T-helper 22 cell (primary cell): ENCODE measurements at regions not wholly inside any gene's neighbourhood (a gene's known extent, or its start where the extent isn't known, plus 50 kb on each side); places are given as distances from the start of the nearest gene placed in this dataset.
"Not testable (repeated sequence)": the region's sequence is repeated elsewhere in the genome, so short reads cannot be mapped to it uniquely, and the experiment has no call there.

ENCODE experiments used
- DNase-seq: peaks from one replicate; pipeline ENCODE4 v3.0.0-alpha.2; 2020; ENCODE audit warnings: low read depth

GRCh38 chr12:127957001-127957660, 309.8 kb upstream of the TMEM132C start:
- no peak for DNase-seq

DNA sequence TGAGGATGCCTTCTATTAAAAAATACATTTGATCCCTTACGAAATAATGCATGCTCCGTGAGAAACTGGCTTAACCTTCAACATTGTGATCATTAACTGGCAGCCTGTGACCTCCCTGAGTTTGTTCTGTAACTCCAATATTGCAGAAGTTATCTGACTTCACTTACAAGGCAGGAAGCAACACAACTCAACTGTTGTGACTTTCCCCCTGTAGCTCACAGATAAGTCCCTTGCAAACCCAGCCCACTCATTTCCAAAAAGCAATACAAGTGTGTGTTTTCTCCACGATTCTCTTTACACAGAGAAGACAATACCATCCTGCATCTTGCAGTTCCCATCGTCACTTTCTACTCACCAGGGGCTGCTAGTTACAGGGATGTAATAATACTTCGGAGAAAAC, 304.7 kb upstream of the TMEM132C start:
- DNase-seq = no peak

GRCh38 chr12:127963933-127964332, 303.0 kb upstream of the TMEM132C start:
- DNase-seq = no peak

DNA sequence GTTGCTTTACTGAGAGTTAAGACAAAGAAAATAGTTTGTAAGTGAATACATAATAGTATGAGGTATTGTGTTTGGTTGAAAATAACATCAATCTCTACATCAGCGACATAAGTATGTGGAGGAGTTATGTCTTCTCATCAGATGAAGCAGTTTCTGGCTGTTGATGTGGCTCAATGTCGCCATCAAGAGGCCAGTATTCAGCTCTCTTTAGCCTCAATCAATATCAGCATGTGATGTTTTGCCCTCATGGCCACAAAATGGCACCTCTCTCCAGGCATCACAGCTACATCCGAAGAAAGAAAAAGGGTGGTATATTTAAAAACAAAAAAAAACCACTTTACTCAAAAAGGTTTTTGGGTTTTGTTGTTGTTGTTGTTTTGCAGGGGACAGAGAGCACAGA, 302.3 kb upstream of the TMEM132C start:
- no peak for DNase-seq

DNA sequence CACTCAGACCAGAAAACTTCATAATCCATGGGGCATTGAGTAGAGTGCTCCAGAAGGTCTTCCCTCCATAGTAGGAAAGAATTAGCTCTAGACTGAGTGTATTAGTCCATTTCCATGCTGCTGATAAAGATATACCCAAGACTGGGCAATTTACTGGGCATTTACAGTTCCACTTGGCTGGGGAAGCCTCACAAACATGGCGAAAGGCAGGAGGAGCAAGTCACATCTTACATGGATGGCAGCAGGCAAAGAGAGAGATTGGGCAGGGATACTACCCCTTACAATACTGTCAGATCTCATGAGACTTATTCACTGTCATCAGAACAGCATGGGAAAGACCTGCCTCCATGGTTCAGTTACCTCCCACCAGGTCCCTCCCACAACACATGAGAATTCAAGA, 300.6 kb upstream of the TMEM132C start:
- no peak for DNase-seq

GRCh38 chr12:127970491-127970890, 296.5 kb upstream of the TMEM132C start:
- no peak for DNase-seq

DNA sequence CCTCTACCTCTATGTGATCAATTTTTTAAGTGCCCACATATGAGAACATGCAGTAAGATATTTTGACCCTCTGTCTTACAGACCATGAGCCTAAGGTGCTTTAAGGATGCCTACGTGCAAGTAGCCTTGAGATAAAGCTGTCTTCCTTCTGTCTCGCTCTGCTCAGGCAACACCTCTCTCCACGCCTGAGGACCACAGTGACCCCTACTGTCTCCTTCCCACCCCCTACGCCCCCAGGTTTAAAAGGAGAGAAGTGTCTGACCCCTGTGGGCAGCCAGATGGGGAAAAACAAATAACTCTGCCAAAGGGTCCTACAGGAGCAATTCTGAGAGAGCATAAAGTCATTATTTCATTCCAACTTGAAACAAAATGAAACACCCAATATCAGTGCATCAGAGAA, 286.4 kb upstream of the TMEM132C start:
- no peak for DNase-seq

- DNase-seq = no peak
Observed at GRCh38 chr12:127981875-127982274, 285.1 kb upstream of the TMEM132C start.

GRCh38 chr12:127983213-127983791, 283.7 kb upstream of the TMEM132C start:
- not testable (repeated sequence) for DNase-seq

DNA sequence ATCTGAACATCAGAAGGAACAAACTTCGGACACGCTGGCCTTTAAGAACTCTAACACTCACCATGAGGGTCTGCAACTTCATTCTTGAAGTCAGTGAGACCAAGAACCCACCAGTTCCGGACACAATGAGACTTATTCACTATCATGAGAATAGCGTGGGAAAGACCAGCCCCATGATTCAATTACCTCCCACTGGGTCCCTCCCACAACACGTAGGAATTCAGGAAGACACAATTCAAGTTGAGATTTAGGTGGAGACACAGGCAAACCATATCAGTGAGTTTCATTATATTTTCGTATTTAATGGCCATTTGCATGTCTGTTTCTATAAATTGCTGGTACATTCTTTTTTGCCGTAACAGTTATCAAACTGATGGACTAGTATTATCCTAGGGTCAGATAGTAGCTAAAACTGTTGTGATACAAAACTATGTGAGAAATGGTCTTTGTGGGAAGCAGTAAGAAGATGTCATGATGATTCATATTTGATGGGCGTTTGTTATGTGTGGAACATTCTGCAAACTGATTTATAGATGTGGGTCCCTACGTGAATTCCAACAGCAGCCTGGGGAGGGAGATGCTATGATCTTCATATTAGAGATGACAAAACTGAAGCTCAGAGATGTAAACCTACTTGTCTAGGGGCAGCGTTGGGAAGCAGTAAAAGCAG, 282.4 kb upstream of the TMEM132C start:
- no peak for DNase-seq

- no peak for DNase-seq
Observed at GRCh38 chr12:127987199-127987901, 279.6 kb upstream of the TMEM132C start.

DNA sequence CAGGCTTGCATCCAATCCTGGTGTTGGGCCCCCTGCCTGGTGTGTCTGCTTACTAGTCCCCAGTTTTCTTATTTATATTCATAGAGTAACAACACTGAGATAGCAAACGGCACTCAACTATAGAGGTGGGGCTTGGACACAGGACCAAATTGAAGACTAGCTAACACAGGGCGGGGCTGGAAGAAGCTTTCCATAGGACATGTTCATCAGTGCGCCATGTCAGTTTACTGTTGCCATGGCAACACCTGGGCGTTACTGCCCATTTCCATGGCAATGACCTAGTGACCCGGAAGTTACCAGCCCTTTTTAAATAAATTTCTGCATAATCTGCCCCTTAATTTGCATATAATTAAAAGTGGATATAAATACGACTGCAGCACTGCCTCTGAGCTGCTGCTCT, 275.5 kb upstream of the TMEM132C start:
- no peak for DNase-seq

DNA sequence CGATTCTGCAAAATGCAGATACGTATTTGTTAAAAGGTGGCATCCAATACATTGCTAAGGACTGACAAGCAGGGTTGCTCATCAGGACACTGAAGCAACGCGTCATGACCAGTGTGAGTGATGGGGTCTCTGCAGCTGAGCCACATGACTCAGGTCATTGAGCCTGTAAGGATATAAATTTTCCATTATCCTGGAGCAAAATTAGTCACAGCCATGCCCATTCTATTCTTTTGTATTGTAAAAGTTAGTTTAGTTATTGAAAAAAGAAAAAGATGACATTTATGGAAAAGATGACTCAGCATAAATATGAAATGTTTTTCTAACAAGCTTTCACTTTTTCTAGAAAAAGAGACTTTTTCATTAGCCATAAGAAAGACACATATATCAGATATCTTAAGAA, 268.0 kb upstream of the TMEM132C start:
- no peak for DNase-seq

- DNase-seq = no peak
Observed at GRCh38 chr12:128004383-128004938, 262.5 kb upstream of the TMEM132C start.

- no peak for DNase-seq
Observed at GRCh38 chr12:128007250-128007649, 259.7 kb upstream of the TMEM132C start.

GRCh38 chr12:128008341-128008740, 258.6 kb upstream of the TMEM132C start:
- DNase-seq = no peak

DNA sequence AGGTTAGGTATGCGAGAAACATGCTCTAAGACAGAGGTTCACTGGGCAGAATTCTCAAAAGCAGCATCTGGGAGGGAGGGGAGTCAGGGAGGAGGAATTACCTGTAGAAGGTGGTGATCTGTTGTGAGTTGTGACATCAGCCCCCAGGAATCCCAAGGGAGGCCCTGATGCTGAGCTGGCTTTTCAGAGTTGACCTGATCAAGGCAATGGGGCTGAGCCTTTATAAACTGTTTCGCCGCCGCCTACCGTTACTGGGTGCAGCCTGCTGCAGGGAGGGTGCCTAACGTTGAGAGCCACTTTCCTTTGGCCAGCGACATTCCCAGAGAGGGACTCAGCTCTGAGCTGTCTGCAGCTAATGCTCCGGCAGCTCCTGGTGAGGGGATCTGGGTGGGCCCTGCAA, 257.9 kb upstream of the TMEM132C start:
- no peak for DNase-seq

DNA sequence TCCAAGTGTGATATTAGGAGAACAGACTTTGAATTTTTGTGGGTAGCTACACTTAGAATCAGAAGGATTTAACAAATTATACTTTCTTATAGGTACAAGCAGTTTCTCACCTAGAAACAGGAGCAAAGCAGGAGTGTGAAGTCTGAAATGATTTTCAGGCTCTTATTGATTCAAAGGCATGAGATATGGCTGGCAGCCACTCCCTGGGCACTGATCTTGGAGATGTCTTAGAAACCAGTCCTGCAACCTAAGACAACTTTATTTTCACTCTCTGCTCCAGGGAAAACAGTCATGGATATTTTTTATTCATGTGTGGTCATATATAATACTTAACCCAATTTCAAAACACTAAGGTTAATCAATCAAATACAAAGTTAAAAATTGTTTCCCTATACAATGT, 254.9 kb upstream of the TMEM132C start:
- DNase-seq = no peak

- no peak for DNase-seq
Observed at GRCh38 chr12:128015276-128015675, 251.7 kb upstream of the TMEM132C start.

DNA sequence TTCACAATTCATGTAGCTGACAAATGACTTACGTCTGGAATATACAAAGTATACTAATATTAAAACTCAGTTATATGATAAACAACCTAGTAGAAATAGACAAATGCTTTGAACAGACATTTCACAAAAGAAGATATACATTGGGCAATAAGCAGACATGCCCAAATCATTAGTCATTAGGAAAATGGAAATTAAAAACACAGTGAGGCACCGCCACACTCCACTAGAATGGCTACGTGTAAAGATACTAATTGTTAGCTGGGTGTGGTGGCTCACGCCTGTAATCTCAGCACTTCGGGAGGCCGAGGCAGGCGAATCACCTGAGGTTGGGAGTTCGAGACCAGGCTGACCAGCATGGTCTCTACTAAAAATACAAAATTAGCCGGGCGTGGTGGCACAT, 248.9 kb upstream of the TMEM132C start:
- no peak for DNase-seq

- DNase-seq = no peak
Observed at GRCh38 chr12:128019996-128020544, 246.9 kb upstream of the TMEM132C start.

DNA sequence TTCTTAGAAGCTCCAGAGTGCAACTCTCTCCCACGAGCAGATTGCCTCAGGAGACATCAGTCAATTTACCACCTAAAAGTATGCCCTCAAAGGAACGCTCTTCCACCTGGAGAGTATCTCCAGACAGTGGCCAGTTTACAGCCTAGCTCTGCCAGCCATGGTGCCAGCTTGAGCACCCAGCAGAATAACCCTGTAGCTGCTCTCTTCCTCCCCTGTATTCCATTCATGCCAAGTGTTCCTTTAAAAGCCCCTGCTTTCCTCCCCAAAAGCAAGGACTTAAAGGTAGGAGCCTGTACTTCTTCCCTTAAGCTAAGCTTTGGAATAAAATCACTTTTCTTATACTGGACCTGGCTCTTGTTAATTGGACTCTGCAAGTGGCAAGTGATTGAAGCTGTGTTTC, 245.4 kb upstream of the TMEM132C start:
- no peak for DNase-seq
